H9 (cell line): ENCODE measurements at regions not wholly inside any gene's neighbourhood (a gene's known extent, or its start where the extent isn't known, plus 50 kb on each side); places are given as distances from the start of the nearest gene placed in this dataset.

Experiments
- DNase-seq: peaks from one replicate; pipeline ENCODE4 v3.0.0-alpha.2; 2017
- H2AFZ ChIP-seq: one replicate; pipeline ENCODE4 v1.6.1; 2013; ENCODE audit warnings: mild to moderate bottlenecking, low read length, control low read depth, moderate library complexity
- H2AK5ac ChIP-seq: 2 replicates; pipeline ENCODE4 v1.6.1; 2013; ENCODE audit warnings: low read length, control low read depth, mixed read lengths; ENCODE audit not compliant: insufficient read length
- H2BK120ac ChIP-seq: one replicate; pipeline ENCODE4 v1.6.1; 2013; ENCODE audit warnings: low read depth, mild to moderate bottlenecking, low read length, control low read depth, inconsistent platforms; ENCODE audit not compliant: poor library complexity, severe bottlenecking
- H2BK12ac ChIP-seq: 2 replicates; pipeline ENCODE4 v1.6.1; 2013; ENCODE audit warnings: low read length, control low read depth, mixed read lengths, low read depth; ENCODE audit not compliant: insufficient read length
- H2BK15ac ChIP-seq: 2 replicates; pipeline ENCODE4 v1.6.1; 2013; ENCODE audit warnings: low read depth, low read length, control low read depth
- H2BK20ac ChIP-seq: one replicate; pipeline ENCODE4 v1.6.1; 2013; ENCODE audit warnings: low read depth, mild to moderate bottlenecking, low read length, control low read depth, inconsistent platforms; ENCODE audit not compliant: poor library complexity, severe bottlenecking
- H2BK5ac ChIP-seq: 2 replicates; pipeline ENCODE4 v1.6.1; 2013; ENCODE audit warnings: low read length, control low read depth, mixed read lengths; ENCODE audit not compliant: insufficient read length
- H3K14ac ChIP-seq: 2 replicates; pipeline ENCODE4 v1.6.1; 2013; ENCODE audit warnings: low read length, control low read depth; ENCODE audit not compliant: insufficient read depth
- H3K18ac ChIP-seq: 2 replicates; pipeline ENCODE4 v1.6.1; 2013; ENCODE audit warnings: low read depth, mild to moderate bottlenecking, mixed read lengths, low read length, control low read depth; ENCODE audit not compliant: insufficient read length
- H3K23ac ChIP-seq: 2 replicates; pipeline ENCODE4 v1.6.1; 2013; ENCODE audit warnings: low read length, control low read depth, mixed read lengths, low read depth; ENCODE audit not compliant: insufficient read length
- H3K23me2 ChIP-seq: 2 replicates; pipeline ENCODE4 v1.6.1; 2013; ENCODE audit warnings: low read depth, mild to moderate bottlenecking, mixed read lengths, low read length, control low read depth; ENCODE audit not compliant: insufficient read length, poor library complexity, severe bottlenecking
- H3K27ac ChIP-seq: 2 replicates; pipeline ENCODE4 v1.5.1; 2013; ENCODE audit warnings: low read length, control low read depth, mixed read lengths, low read depth; ENCODE audit not compliant: insufficient read length
- H3K27me3 ChIP-seq: 2 replicates; pipeline ENCODE4 v1.6.1; 2013; ENCODE audit warnings: low read length, control low read depth, inconsistent platforms; ENCODE audit not compliant: insufficient read depth
- H3K4ac ChIP-seq: 2 replicates; pipeline ENCODE4 v1.6.1; 2013; ENCODE audit warnings: low read depth, mild to moderate bottlenecking, control low read depth, inconsistent platforms, low read length, moderate library complexity
- H3K4me1 ChIP-seq: 2 replicates; pipeline ENCODE4 v1.6.1; 2013; ENCODE audit warnings: low read length, control low read depth, inconsistent platforms; ENCODE audit not compliant: insufficient read depth
- H3K4me2 ChIP-seq: 2 replicates; pipeline ENCODE4 v1.6.1; 2013; ENCODE audit warnings: low read length, control low read depth, mixed read lengths; ENCODE audit not compliant: insufficient read length, insufficient read depth
- H3K56ac ChIP-seq: 2 replicates; pipeline ENCODE4 v1.6.1; 2013; ENCODE audit warnings: low read depth, mild to moderate bottlenecking, mixed read lengths, low read length, control low read depth; ENCODE audit not compliant: insufficient read length
- H3K79me1 ChIP-seq: 2 replicates; pipeline ENCODE4 v1.6.1; 2013; ENCODE audit warnings: low read depth, mild to moderate bottlenecking, moderate library complexity, low read length, control low read depth, inconsistent platforms; ENCODE audit not compliant: insufficient read depth, poor library complexity, severe bottlenecking
- H3K79me2 ChIP-seq: 2 replicates; pipeline ENCODE4 v1.6.1; 2013; ENCODE audit warnings: low read length, control low read depth, inconsistent platforms; ENCODE audit not compliant: insufficient read depth
- H3K9ac ChIP-seq: 2 replicates; pipeline ENCODE4 v1.6.1; 2013; ENCODE audit warnings: low read length, control low read depth, mixed read lengths; ENCODE audit not compliant: insufficient read length; ENCODE audit errors: extremely low read depth
- H3K9me3 ChIP-seq: one replicate; pipeline ENCODE4 v1.6.1; 2013; ENCODE audit warnings: low read depth, low read length, inconsistent platforms; ENCODE audit not compliant: control insufficient read depth
- H3T11ph ChIP-seq: one replicate; pipeline ENCODE4 v1.6.1; 2013; ENCODE audit warnings: mild to moderate bottlenecking, low read length, control low read depth, inconsistent platforms
- H4K20me1 ChIP-seq: one replicate; pipeline ENCODE4 v1.6.1; 2013; ENCODE audit not compliant: control insufficient read depth, insufficient read length, insufficient read depth
- H4K5ac ChIP-seq: 2 replicates; pipeline ENCODE4 v1.6.1; 2013; ENCODE audit warnings: low read depth, mild to moderate bottlenecking, mixed read lengths, low read length, control low read depth; ENCODE audit not compliant: insufficient read length
- H4K8ac ChIP-seq: replicated peaks from 2 replicates; pipeline ENCODE4 v1.6.1; 2013; ENCODE audit warnings: low read length, control low read depth, mixed read lengths, low read depth; ENCODE audit not compliant: insufficient read length
- H4K91ac ChIP-seq: 2 replicates; pipeline ENCODE4 v1.6.1; 2013; ENCODE audit warnings: low read depth, mild to moderate bottlenecking, moderate library complexity, mixed read lengths, low read length, control low read depth; ENCODE audit not compliant: insufficient read length
- H3K27ac Mint-ChIP-seq, 3 experiments: 2 replicates in 2 of 3; 3 replicates in 1 of 3; pipeline ENCODE4 v1.8.0; 2020 to 2021; ENCODE audit warnings: mixed read lengths in 3 of 3, mild to moderate bottlenecking in 1 of 3, moderate library complexity in 1 of 3
- H3K27me3 Mint-ChIP-seq: 2 replicates; pipeline ENCODE4 v1.8.0; 2021; ENCODE audit warnings: low read depth, mild to moderate bottlenecking, moderate library complexity, mixed read lengths
- H3K36me3 Mint-ChIP-seq, 3 experiments: 2 replicates in 2 of 3; 3 replicates in 1 of 3; pipeline ENCODE4 v1.8.0; 2020 to 2021; ENCODE audit warnings: low read depth in 3 of 3, mixed read lengths in 3 of 3; ENCODE audit not compliant: insufficient read depth in 1 of 3
- H3K4me1 Mint-ChIP-seq, 2 experiments: 2 replicates each; pipeline ENCODE4 v1.8.0; 2020; ENCODE audit warnings: mixed read lengths in 2 of 2
- H3K4me3 Mint-ChIP-seq, 2 experiments: 2 replicates in 1 of 2; 3 replicates in 1 of 2; pipeline ENCODE4 v1.8.0; 2020 to 2021; ENCODE audit warnings: mild to moderate bottlenecking in 2 of 2, mixed read lengths in 2 of 2, moderate library complexity in 1 of 2
- H3K9me3 Mint-ChIP-seq, 2 experiments: 2 replicates in 1 of 2; 3 replicates in 1 of 2; pipeline ENCODE4 v1.8.0; 2020; ENCODE audit warnings: mild to moderate bottlenecking in 2 of 2, mixed read lengths in 2 of 2, moderate library complexity in 1 of 2
- CTCF ChIP-seq: fragments of 200-600 bp; sonication (generic); conservative IDR thresholded peaks from 3 replicates; pipeline ENCODE4 v1.8.0; 2021; ENCODE audit warnings: antibody characterized with exemption, mild to moderate bottlenecking
- WGBS: extraction: QIAGEN DNeasy Blood & Tissue Kit; methylation state at CpG from one replicate; pipeline ENCODE4 v1.1.7; 2013; ENCODE audit warnings: missing lambda C conversion rate, low lambda C conversion rate, mixed read lengths; ENCODE audit not compliant: insufficient read length; ENCODE audit errors: extremely low coverage; 5-methylcytosine and 5-hydroxymethylcytosine counted together

- H2BK20ac ChIP-seq: no peak overlapping the region
- H3K79me1 ChIP-seq: no peaks in the 10 kb centered on the region
- Mint-ChIP-seq H3K9me3 (peaks cover 8 to 63% of the 10 kb centered on the region in 2 experiments), H3K4me1 (peaks cover 0 to 6% of the 10 kb centered on the region in 2 experiments; a peak in 2 of 4 replicates), H3K36me3 (no peaks in the 10 kb centered on the region; a peak in 1 of 7 replicates), H3K27me3 (no peaks in the 10 kb centered on the region), H3K27ac (no peak overlapping the region; a peak in 1 of 7 replicates), H3K4me3 (no peak overlapping the region)
- no peaks in the 10 kb centered on the region for H3K23me2 ChIP-seq
- no peak overlapping the region for H2BK15ac ChIP-seq
- WGBS: no CpG with 5 or more reads among the region's 17 CpGs
- no peak overlapping the region for H3K56ac ChIP-seq
- no peaks in the 10 kb centered on the region for H3K79me2 ChIP-seq
- no peak overlapping the region for H3K9ac ChIP-seq
- H4K8ac ChIP-seq: no peak overlapping the region
- no peak overlapping the region for H3K27ac ChIP-seq
- H3K27me3 ChIP-seq: no peaks in the 10 kb centered on the region
- H2BK120ac ChIP-seq: no peak overlapping the region
- H3K18ac ChIP-seq: no peak overlapping the region
- H3K9me3 ChIP-seq: no peaks in the 10 kb centered on the region
- no peak overlapping the region for H2AFZ ChIP-seq
- no peak overlapping the region for H4K91ac ChIP-seq
- no peak for DNase-seq
- H3K14ac ChIP-seq: no peak overlapping the region; the same call in 1 of the 2 replicates
- TF ChIP-seq CTCF: no peak
- no peak overlapping the region for H3K4me2 ChIP-seq
- H4K5ac ChIP-seq: no peak overlapping the region
- no peak overlapping the region for H3K23ac ChIP-seq
- no peak overlapping the region for H3T11ph ChIP-seq
- H3K4me1 ChIP-seq: no peaks in the 10 kb centered on the region
- H4K20me1 ChIP-seq: no peaks in the 10 kb centered on the region
- H2AK5ac ChIP-seq: no peak overlapping the region
- no peak overlapping the region for H2BK5ac ChIP-seq
- no peak overlapping the region for H3K4ac ChIP-seq
- H2BK12ac ChIP-seq: no peak overlapping the region
Measured at GRCh38 chrX:126065901-126066660, 100.0 kb downstream of the DCAF12L2 start.
